ENCODE measurements at regions not wholly inside any gene's neighbourhood (a gene's known extent, or its start where the extent isn't known, plus 50 kb on each side); places are given as distances from the start of the nearest gene placed in this dataset.

- H3K36me3 ChIP-seq (ENCODE audit: control insufficient read depth, insufficient read depth, low read length), result no peaks in the 10 kb centered on the region
- H3K4me3 ChIP-seq (ENCODE audit: low read depth, low read length), result no peak overlapping the region
- no peak for DNase-seq (ENCODE audit: low read depth)
- no peaks in the 10 kb centered on the region for H3K27me3 ChIP-seq (ENCODE audit: control insufficient read depth, insufficient read depth, low read length)
- TF ChIP-seq CTCF (IDR thresholded peaks at IDR 0.05; ENCODE audit: insufficient read depth, low read length, poor library complexity, severe bottlenecking), result no peak
These were observed 506.3 kb downstream of the LMO4 start for GRCh38 chr1:87834941-87835340.

- Histone ChIP-seq H3K27me3 (ENCODE audit: control insufficient read depth, insufficient read depth, low read length) (no peaks in the 10 kb centered on the region), H3K36me3 (ENCODE audit: control insufficient read depth, insufficient read depth, low read length) (no peaks in the 10 kb centered on the region), H3K4me3 (ENCODE audit: low read depth, low read length) (no peak overlapping the region)
- no peak for TF ChIP-seq CTCF (IDR thresholded peaks at IDR 0.05; ENCODE audit: insufficient read depth, low read length, poor library complexity, severe bottlenecking)
- no peak for DNase-seq (ENCODE audit: low read depth)
These were observed 512.1 kb downstream of the LMO4 start for GRCh38 chr1:87840767-87841166.

GRCh38 chr1:87841332-87841731 is 512.7 kb downstream of the LMO4 start:
- no peak for DNase-seq (ENCODE audit: low read depth)
- H3K36me3 ChIP-seq (ENCODE audit: control insufficient read depth, insufficient read depth, low read length), result no peaks in the 10 kb centered on the region
- TF ChIP-seq CTCF (IDR thresholded peaks at IDR 0.05; ENCODE audit: insufficient read depth, low read length, poor library complexity, severe bottlenecking), result no peak

GRCh38 chr1:87842156-87842555 is 513.5 kb downstream of the LMO4 start:
- TF ChIP-seq CTCF (IDR thresholded peaks at IDR 0.05; ENCODE audit: insufficient read depth, low read length, poor library complexity, severe bottlenecking), result no peak
- no peak for DNase-seq (ENCODE audit: low read depth)
- Histone ChIP-seq H3K4me3 (ENCODE audit: low read depth, low read length) (no peak overlapping the region), H3K27me3 (ENCODE audit: control insufficient read depth, insufficient read depth, low read length) (no peaks in the 10 kb centered on the region), H3K36me3 (ENCODE audit: control insufficient read depth, insufficient read depth, low read length) (no peaks in the 10 kb centered on the region)

More at GRCh38 chr1:87841332-87841731, 512.7 kb downstream of the LMO4 start:
- Histone ChIP-seq H3K4me3 (ENCODE audit: low read depth, low read length) (no peak overlapping the region), H3K27me3 (ENCODE audit: control insufficient read depth, insufficient read depth, low read length) (no peaks in the 10 kb centered on the region)

GRCh38 chr1:87844251-87844650 is 515.6 kb downstream of the LMO4 start:
- no peak for DNase-seq (ENCODE audit: low read depth)
- H3K27me3 ChIP-seq (ENCODE audit: control insufficient read depth, insufficient read depth, low read length), result no peaks in the 10 kb centered on the region
- no peak overlapping the region for H3K4me3 ChIP-seq (ENCODE audit: low read depth, low read length)
- TF ChIP-seq CTCF (IDR thresholded peaks at IDR 0.05; ENCODE audit: insufficient read depth, low read length, poor library complexity, severe bottlenecking), result no peak
- no peaks in the 10 kb centered on the region for H3K36me3 ChIP-seq (ENCODE audit: control insufficient read depth, insufficient read depth, low read length)

- no peaks in the 10 kb centered on the region for H3K36me3 ChIP-seq (ENCODE audit: control insufficient read depth, insufficient read depth, low read length)
- TF ChIP-seq CTCF (IDR thresholded peaks at IDR 0.05; ENCODE audit: insufficient read depth, low read length, poor library complexity, severe bottlenecking), result no peak
- no peaks in the 10 kb centered on the region for H3K27me3 ChIP-seq (ENCODE audit: control insufficient read depth, insufficient read depth, low read length)
- no peak overlapping the region for H3K4me3 ChIP-seq (ENCODE audit: low read depth, low read length)
- no peak for DNase-seq (ENCODE audit: low read depth)
These were observed 522.8 kb downstream of the LMO4 start for GRCh38 chr1:87851490-87851889.
